ENCODE measurements at regions not wholly inside any gene's neighbourhood (a gene's known extent, or its start where the extent isn't known, plus 50 kb on each side); places are given as distances from the start of the nearest gene placed in this dataset.
A peak's percentile ranks its signal among the peaks of the same experiment; 100 is the strongest.

GRCh38 chr10:47239211-47239610, 60.8 kb upstream of the GDF10 start:
- Histone ChIP-seq H3K79me2 (ENCODE audit: insufficient read depth, low read length) (no peaks in the 10 kb centered on the region), H3K4me2 (replicated peaks; ENCODE audit: extremely low read depth, low read length, poor library complexity, severe bottlenecking) (no peak overlapping the region), H4K20me1 (ENCODE audit: insufficient read depth, low read length) (no peaks in the 10 kb centered on the region), H3K27me3 (ENCODE audit: control insufficient read depth in 2 of 2, insufficient read depth in 2 of 2, low read length in 2 of 2) (no peaks in the 10 kb centered on the region), H2AFZ (ENCODE audit: insufficient read depth, low read depth, low read length, poor library complexity, severe bottlenecking) (no peak overlapping the region), H3K27ac (ENCODE audit: low read depth in 1 of 2, low read length in 2 of 2) (no peak overlapping the region), H3K9ac (ENCODE audit: insufficient read depth, low read length, poor library complexity, severe bottlenecking) (no peak overlapping the region), H3K4me1 (ENCODE audit: control insufficient read depth in 1 of 2, insufficient read depth in 2 of 2, low read length in 2 of 2) (peaks cover 4 to 8% of the 10 kb centered on the region in 2 donors), H3K36me3 (replicated peaks in 1 of 2; ENCODE audit: control insufficient read depth in 1 of 2, insufficient read depth in 2 of 2, low read length in 2 of 2) (no peaks in the 10 kb centered on the region), H3K4me3 (replicated peaks in 1 of 3; ENCODE audit: low read depth in 2 of 3, low read length in 3 of 3) (no peak overlapping the region), H3K9me3 (replicated peaks in 1 of 2; ENCODE audit: control insufficient read depth in 1 of 2, insufficient read depth in 1 of 2, low read length in 2 of 2) (peaks cover 0 to 10% of the 10 kb centered on the region in 2 donors)
- no peak overlapping the region for H3K27ac Mint-ChIP-seq
- peaks cover 8% of the 10 kb centered on the region for H3K4me1 Mint-ChIP-seq
- H3K27me3 Mint-ChIP-seq (ENCODE audit: low read depth in 3 of 3) = peaks cover 2% of the 10 kb centered on the region in 3 donors
- no peak for DNase-seq
- intact Hi-C loops (cut with micrococcal nuclease) = loop anchor here (5.0 to 10.0 kb wide), 3 partner anchors 42 to 66 kb away; partner anchors contain the start of gene GDF10 (in 1 of the 2)
- peaks cover 5 to 18% (median 14%) of the 10 kb centered on the region in 7 donors for H3K9me3 Mint-ChIP-seq
- TF ChIP-seq CTCF (IDR thresholded peaks at IDR 0.05) = no peak
- no peak overlapping the region for H3K4me3 Mint-ChIP-seq
- no peaks in the 10 kb centered on the region for H3K36me3 Mint-ChIP-seq
- WGBS (ENCODE audit: insufficient coverage) = 72% methylated on average over 3 of the region's 3 CpGs

GRCh38 chr10:47240173-47240572, 59.8 kb upstream of the GDF10 start:
- Mint-ChIP-seq H3K36me3 (no peaks in the 10 kb centered on the region), H3K27ac (peak overlapping the region in 1 of 7 donors; percentile 9), H3K27me3 (ENCODE audit: low read depth in 3 of 3) (peaks cover 2% of the 10 kb centered on the region in 3 donors), H3K4me3 (no peak overlapping the region), H3K9me3 (peaks cover 5 to 18% (median 14%) of the 10 kb centered on the region in 7 donors), H3K4me1 (peaks cover 11% of the 10 kb centered on the region)
- 100% methylated on average over 1 of the region's 1 CpG for WGBS (ENCODE audit: insufficient coverage)
- Histone ChIP-seq H2AFZ (ENCODE audit: insufficient read depth, low read depth, low read length, poor library complexity, severe bottlenecking) (no peak overlapping the region), H3K9ac (ENCODE audit: insufficient read depth, low read length, poor library complexity, severe bottlenecking) (no peak overlapping the region), H3K27ac (ENCODE audit: low read depth in 1 of 2, low read length in 2 of 2) (no peak overlapping the region), H3K4me1 (ENCODE audit: control insufficient read depth in 1 of 2, insufficient read depth in 2 of 2, low read length in 2 of 2) (peaks cover 4 to 8% of the 10 kb centered on the region in 2 donors), H3K9me3 (replicated peaks in 1 of 2; ENCODE audit: control insufficient read depth in 1 of 2, insufficient read depth in 1 of 2, low read length in 2 of 2) (peaks cover 0 to 10% of the 10 kb centered on the region in 2 donors), H4K20me1 (ENCODE audit: insufficient read depth, low read length) (no peaks in the 10 kb centered on the region), H3K4me2 (replicated peaks; ENCODE audit: extremely low read depth, low read length, poor library complexity, severe bottlenecking) (no peak overlapping the region), H3K36me3 (replicated peaks in 1 of 2; ENCODE audit: control insufficient read depth in 1 of 2, insufficient read depth in 2 of 2, low read length in 2 of 2) (no peaks in the 10 kb centered on the region), H3K27me3 (ENCODE audit: control insufficient read depth in 2 of 2, insufficient read depth in 2 of 2, low read length in 2 of 2) (no peaks in the 10 kb centered on the region), H3K4me3 (replicated peaks in 1 of 3; ENCODE audit: low read depth in 2 of 3, low read length in 3 of 3) (no peak overlapping the region), H3K79me2 (ENCODE audit: insufficient read depth, low read length) (no peaks in the 10 kb centered on the region)
- TF ChIP-seq CTCF (IDR thresholded peaks at IDR 0.05) = no peak
- intact Hi-C loops (cut with micrococcal nuclease) = no loop called here
- DNase-seq = no peak
